Stimulated activated CD4-positive, alpha-beta T cell treated with anti-CD3 and anti-CD28 coated beads, TNF-alpha, amount 100 ng/mL, for 48 hours (primary cell): ENCODE measurements at regions not wholly inside any gene's neighbourhood (a gene's known extent, or its start where the extent isn't known, plus 50 kb on each side); places are given as distances from the start of the nearest gene placed in this dataset.

Experiments
- DNase-seq, 3 donors: peaks; one replicate each; pipeline ENCODE4 v3.0.0-alpha.2; 2020; ENCODE audit warnings: low read depth in 3 of 3

DNA sequence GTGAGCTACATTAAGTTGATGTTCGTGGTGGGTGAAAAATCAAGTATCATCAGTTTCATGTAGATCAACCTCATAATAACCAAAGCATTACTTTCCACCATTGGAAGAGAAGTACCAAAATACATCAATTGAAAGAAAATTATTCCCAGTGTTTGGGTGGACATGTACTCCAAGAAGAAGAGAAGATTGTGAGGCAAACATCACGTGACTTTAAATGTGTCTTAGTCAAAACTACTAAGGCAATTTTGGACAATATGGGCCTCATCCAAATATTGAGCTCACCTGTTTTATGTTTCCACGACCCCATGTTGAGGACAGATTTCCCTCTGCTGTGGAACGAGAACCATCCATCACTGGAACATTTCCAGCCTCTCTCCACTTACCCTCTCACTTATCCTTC lies 303.0 kb upstream of the LMCD1 start:
- no peak for DNase-seq

DNA sequence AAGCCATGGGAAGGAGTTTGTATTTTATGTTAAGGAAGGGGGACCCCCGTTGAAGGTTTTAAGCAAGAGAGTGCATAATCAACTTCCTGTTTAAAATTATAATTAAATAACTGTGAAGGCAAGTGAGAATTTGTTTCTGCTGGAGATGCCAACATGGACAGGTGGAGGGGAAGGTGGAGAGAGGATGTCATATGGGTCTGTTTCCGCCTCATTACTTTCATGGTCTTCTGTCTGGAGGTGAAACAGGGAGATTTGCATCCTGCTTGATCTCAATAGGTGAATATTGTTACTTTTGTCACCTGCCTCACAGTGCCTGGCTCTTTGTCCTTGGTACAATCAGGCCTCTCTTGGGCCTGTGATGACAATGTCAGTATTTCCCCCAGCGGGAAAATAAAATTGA lies 300.6 kb upstream of the LMCD1 start:
- no peak for DNase-seq

DNA sequence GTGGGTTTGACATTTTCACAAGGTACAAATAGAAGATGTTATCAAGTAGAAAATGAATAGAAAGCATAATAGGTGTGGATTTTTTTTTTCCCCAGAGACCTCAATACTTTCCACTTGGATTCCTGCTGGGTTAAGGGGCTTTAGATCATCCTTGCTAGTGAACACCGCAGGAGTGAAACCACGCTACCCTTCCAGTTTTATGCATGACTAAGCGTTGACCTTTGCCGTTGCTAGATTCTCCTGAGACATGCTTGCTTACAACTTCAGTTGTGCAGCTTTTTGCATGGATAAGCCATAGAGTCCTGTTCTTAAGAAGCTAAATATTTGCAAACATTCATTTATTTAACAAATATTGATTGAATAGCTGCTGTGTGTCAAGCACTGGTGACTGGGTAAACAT lies 299.7 kb upstream of the LMCD1 start:
- no peak for DNase-seq

DNA sequence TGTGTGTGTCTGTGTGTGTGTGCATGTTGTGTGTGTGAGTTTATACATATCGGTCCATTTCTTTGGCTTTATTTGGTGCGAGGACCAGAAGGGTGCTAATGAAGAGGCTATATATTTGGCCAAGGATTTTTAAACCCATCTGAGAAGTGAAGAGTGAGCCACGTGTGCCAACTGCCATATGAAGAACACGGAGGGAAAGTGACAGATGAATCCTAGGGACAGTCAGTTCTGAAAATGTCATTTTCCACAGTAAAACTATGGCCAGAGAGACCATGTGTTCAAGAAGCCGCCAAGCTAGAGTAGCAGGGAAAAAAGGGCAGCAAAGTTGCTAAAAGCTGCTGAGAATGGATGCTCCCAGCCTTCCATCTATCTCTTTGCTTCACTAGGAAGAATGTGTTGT lies 297.3 kb upstream of the LMCD1 start:
- DNase-seq = no peak

GRCh38 chr3:8204853-8205650 lies 296.6 kb upstream of the LMCD1 start:
- DNase-seq = no peak

GRCh38 chr3:8205881-8206280 lies 295.7 kb upstream of the LMCD1 start:
- DNase-seq = no peak

GRCh38 chr3:8206971-8207617 lies 294.5 kb upstream of the LMCD1 start:
- no peak for DNase-seq

GRCh38 chr3:8210882-8211341 lies 290.7 kb upstream of the LMCD1 start:
- no peak for DNase-seq

DNA sequence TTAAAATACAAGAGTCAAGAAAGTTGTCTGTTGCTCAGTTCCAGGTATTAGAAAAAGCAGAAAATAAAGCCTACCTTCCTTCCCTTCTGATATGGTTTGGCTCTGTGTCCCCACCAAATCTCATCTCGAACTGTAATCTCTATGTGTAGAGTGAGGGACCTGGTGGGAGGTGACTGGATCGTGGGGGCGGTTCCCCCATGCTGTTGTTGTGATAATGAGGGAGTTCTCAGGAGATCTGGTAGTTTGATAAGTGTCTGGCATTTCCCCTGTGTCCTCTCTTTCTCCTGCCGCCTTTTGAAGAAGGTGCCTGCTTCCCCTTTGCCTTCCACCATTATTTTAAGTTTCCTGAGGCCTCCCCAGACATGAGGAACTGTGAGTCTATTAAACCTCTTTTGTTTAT lies 288.8 kb upstream of the LMCD1 start:
- no peak for DNase-seq

DNA sequence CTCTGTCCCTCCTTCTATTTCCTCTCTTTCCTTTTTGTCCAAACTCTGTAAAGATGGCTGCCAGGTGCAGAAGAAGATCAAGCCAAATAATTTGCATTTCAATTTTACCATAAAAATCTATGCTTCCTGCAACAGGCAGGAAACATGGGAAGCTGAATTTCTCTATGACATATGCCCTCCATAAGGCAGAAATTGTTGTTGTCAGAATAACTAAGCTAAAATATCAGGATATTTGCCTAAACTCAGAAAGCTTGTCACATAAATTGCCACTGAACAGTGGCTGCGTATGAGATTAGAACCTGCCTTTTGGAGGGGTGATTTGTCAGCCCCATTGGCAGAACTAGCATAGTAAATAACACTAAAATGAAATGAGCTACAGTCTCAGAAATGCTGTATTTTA lies 288.3 kb upstream of the LMCD1 start:
- DNase-seq = no peak

GRCh38 chr3:8215821-8216220 lies 285.8 kb upstream of the LMCD1 start:
- no peak for DNase-seq

- no peak for DNase-seq
These were observed 283.2 kb upstream of the LMCD1 start for GRCh38 chr3:8218353-8218940.

GRCh38 chr3:8220291-8220690 lies 281.3 kb upstream of the LMCD1 start:
- no peak for DNase-seq

DNA sequence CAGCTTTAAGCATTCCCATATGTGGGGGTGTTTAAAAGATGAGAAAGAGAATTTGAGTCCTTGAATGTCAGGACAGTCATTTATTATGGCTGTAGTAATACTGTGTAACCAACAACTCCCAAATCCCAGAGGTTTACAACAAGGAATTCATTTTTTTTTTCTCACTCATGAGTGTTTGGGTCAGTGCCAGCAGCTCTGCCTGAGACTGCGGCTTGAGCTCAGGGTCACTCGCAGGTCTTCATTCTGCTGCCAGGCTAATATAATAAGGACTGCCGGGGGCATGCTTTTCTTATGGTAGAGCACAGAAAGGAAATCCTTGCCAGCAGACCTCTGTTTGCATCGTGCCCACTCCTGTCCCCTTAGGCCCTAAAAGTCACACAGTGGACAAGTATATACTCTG lies 277.9 kb upstream of the LMCD1 start:
- DNase-seq = no peak

- DNase-seq = no peak
These were observed 276.7 kb upstream of the LMCD1 start for GRCh38 chr3:8224941-8225340.

- DNase-seq = no peak
These were observed 267.7 kb upstream of the LMCD1 start for GRCh38 chr3:8233938-8234337.

- no peak for DNase-seq
These were observed 265.4 kb upstream of the LMCD1 start for GRCh38 chr3:8236264-8236663.

DNA sequence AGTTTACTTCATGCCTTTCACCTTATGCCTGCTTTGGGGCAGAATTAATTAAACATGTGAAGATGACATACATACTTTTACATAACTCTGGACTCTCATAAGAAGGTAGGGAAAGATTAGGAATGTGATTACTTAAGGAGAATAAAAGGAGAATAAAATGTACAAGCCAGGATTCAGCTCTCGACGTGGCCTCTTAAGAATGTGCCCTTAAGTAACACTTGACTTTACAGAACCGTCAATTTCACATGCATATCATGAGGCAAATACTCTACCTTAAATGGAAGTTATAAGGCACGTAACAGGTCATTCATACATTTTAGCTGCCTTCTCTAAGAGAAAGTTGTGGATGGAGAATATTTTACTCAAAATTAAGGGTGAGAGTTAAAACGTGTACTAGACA lies 263.7 kb upstream of the LMCD1 start:
- DNase-seq = no peak

- no peak for DNase-seq
These were observed 263.2 kb upstream of the LMCD1 start for GRCh38 chr3:8238432-8238831.

- no peak for DNase-seq
These were observed 262.5 kb upstream of the LMCD1 start for GRCh38 chr3:8239095-8239494.

DNA sequence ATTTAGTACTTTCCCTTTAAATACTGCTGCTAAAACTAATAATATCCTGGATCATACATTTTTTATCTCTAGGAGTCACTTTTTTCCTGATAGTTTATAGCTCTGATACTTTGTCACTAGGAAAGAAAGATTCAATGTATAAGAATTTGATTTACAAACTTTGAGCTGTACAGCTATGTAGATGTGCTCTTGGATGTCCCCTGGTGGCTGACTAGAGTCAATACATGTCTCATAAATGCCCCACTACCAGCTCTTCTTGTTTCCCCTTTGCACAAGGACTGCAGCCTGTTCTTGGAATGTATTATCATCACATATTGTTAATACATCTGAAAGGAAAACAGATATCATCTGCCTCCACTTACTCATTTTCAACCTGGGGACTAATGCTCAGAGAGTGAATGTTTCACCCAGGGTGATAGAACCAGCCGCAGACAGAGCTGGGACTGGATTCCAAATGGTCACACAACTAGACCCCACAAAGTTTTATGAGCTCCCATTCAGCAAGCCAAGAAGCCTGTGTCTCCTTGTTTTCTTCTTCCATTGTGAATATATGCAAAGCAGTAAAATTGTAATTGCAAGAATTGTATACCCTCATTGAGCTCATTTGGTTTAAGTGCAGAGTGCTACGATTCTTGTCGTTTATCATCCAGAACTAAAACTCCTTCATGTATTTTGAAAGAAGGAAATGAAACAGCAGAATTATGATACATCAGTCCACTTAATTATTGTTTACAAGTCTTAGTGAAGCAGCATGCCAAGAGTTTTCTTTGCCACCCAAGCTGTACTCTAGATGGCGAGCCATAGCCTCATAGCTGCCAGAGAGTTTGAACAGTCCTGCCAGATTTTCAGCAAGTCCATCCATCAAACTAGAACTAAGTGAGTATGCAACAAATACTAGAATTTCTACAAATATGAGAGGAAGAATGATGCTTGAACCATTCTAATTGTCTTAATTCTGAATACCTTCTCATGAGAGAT lies 261.6 kb upstream of the LMCD1 start:
- peak in 1 of 3 donors; percentile 28 for DNase-seq

DNA sequence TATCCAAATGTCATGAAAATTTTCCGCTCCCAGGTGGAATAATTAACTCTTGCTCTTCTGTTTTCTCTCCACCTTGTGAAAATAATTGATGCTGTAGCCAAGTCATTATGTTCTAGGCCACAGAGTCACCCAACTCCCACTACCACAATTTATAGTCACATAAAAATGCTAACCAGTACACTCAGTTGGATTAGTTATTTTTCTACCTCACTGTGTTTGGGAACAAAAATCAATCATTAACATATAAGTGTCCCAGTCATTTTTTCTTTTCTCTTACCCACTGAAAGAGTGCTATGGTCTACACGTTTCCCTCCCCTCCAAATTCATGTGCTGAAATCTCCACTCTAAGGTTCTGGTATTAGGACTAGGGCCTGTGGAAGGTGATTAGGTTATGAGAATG lies 255.6 kb upstream of the LMCD1 start:
- no peak for DNase-seq
